ENCODE measurements at regions not wholly inside any gene's neighbourhood (a gene's known extent, or its start where the extent isn't known, plus 50 kb on each side); places are given as distances from the start of the nearest gene placed in this dataset.

DNA sequence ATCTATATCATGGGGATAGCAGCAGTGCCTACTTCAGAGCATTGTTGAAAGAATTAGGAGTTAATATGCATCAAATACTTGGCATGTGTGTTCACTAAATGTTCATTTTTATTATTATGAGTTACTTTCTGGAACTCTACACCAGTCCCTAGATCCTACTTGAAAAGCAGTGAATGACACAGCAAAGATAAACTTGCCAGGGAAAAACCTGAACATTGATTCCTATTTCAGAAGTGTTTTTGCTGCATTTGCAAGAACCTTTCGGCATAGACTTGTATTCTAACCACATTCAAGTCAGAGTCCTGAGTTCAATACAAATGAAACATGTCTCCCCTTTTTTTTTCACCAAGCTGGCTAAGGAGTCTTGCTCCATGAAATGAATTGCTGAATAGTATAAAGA lies 187.4 kb upstream of the TAB2 start:
- Histone ChIP-seq H3F3A (ENCODE audit: insufficient read depth, low read length) (no peaks in the 10 kb centered on the region), H2AFZ (ENCODE audit: low read length) (no peak overlapping the region), H3K4me3 (ENCODE audit: low read depth, low read length, poor library complexity, severe bottlenecking) (no peak overlapping the region), H4K20me1 (ENCODE audit: insufficient read depth, low read length) (no peaks in the 10 kb centered on the region), H3K79me2 (ENCODE audit: insufficient read depth, low read length) (no peaks in the 10 kb centered on the region), H3K9ac (ENCODE audit: low read length) (no peak overlapping the region), H3K27me3 (ENCODE audit: insufficient read depth, low read length) (no peaks in the 10 kb centered on the region), H3K27ac (ENCODE audit: low read depth, low read length, poor library complexity, severe bottlenecking) (no peak overlapping the region), H3K4me2 (ENCODE audit: low read length) (no peak overlapping the region), H3K9me2 (ENCODE audit: low read depth, low read length) (no peaks in the 10 kb centered on the region), H3K36me3 (ENCODE audit: insufficient read depth, low read length) (no peaks in the 10 kb centered on the region), H3K4me1 (ENCODE audit: insufficient read depth, low read length, severe bottlenecking) (no peaks in the 10 kb centered on the region), H3K9me3 (ENCODE audit: low read length) (no peaks in the 10 kb centered on the region)
- no peak for TF ChIP-seq EZH2 (IDR thresholded peaks at IDR 0.05; ENCODE audit: borderline replicate concordance, low read length)
- TF ChIP-seq, protein P1, sequence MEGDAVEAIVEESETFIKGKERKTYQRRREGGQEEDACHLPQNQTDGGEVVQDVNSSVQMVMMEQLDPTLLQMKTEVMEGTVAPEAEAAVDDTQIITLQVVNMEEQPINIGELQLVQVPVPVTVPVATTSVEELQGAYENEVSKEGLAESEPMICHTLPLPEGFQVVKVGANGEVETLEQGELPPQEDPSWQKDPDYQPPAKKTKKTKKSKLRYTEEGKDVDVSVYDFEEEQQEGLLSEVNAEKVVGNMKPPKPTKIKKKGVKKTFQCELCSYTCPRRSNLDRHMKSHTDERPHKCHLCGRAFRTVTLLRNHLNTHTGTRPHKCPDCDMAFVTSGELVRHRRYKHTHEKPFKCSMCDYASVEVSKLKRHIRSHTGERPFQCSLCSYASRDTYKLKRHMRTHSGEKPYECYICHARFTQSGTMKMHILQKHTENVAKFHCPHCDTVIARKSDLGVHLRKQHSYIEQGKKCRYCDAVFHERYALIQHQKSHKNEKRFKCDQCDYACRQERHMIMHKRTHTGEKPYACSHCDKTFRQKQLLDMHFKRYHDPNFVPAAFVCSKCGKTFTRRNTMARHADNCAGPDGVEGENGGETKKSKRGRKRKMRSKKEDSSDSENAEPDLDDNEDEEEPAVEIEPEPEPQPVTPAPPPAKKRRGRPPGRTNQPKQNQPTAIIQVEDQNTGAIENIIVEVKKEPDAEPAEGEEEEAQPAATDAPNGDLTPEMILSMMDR (IDR thresholded peaks at IDR 0.05; ENCODE audit: low read length): no peak

DNA sequence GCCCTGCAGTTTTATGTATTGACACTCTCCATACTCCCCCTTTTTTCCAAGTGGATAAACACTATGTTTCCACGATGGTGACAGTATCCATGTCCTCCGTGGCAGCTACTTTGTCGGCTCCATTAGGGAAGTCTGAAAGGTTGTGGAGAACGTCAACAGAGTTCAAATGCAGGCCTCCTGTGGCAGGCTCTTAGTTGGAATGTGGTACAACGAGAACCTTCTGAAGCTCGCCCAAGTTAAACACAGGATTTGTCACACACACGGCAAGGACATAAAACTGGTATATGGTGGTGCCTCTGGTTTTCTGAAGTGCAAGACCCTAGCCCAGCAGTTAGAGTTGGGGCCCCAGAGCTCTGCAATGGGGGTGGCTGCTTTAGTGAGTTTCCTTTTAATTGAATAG lies 187.0 kb upstream of the TAB2 start:
- Histone ChIP-seq H3K79me2 (ENCODE audit: insufficient read depth, low read length) (no peaks in the 10 kb centered on the region), H3F3A (ENCODE audit: insufficient read depth, low read length) (no peaks in the 10 kb centered on the region), H4K20me1 (ENCODE audit: insufficient read depth, low read length) (no peaks in the 10 kb centered on the region), H3K4me1 (ENCODE audit: insufficient read depth, low read length, severe bottlenecking) (no peaks in the 10 kb centered on the region), H3K36me3 (ENCODE audit: insufficient read depth, low read length) (no peaks in the 10 kb centered on the region), H2AFZ (ENCODE audit: low read length) (no peak overlapping the region), H3K4me3 (ENCODE audit: low read depth, low read length, poor library complexity, severe bottlenecking) (no peak overlapping the region), H3K9me2 (ENCODE audit: low read depth, low read length) (no peaks in the 10 kb centered on the region), H3K27ac (ENCODE audit: low read depth, low read length, poor library complexity, severe bottlenecking) (no peak overlapping the region), H3K9me3 (ENCODE audit: low read length) (no peaks in the 10 kb centered on the region), H3K9ac (ENCODE audit: low read length) (no peak overlapping the region), H3K27me3 (ENCODE audit: insufficient read depth, low read length) (no peaks in the 10 kb centered on the region), H3K4me2 (ENCODE audit: low read length) (no peak overlapping the region)
- TF ChIP-seq, protein P1 (IDR thresholded peaks at IDR 0.05; ENCODE audit: low read length): no peak
- TF ChIP-seq EZH2 (IDR thresholded peaks at IDR 0.05; ENCODE audit: borderline replicate concordance, low read length): no peak

DNA sequence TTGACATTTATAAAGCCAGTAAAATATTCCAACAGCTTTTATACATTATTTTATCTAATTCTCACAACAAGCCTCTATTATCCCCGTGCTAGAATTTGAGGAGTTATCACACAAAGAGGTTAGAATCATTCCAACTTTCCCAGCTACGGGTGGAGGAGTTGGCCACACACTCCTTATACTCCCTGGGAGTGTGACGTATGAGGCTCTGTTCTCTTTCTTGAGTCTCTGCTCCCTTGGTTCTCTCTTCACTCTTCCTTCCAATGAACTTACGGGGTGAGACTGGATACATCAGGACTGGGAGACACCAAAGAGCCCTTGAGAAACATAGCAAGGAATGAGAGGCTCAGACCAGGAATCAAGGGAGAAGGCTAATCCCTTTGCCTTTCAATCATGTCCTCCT lies 185.6 kb upstream of the TAB2 start:
- H3K4me1 ChIP-seq (ENCODE audit: insufficient read depth, low read length, severe bottlenecking): no peaks in the 10 kb centered on the region
- no peaks in the 10 kb centered on the region for H3K27me3 ChIP-seq (ENCODE audit: insufficient read depth, low read length)
- no peaks in the 10 kb centered on the region for H3K9me2 ChIP-seq (ENCODE audit: low read depth, low read length)
- no peak overlapping the region for H3K4me2 ChIP-seq (ENCODE audit: low read length)
- H3K4me3 ChIP-seq (ENCODE audit: low read depth, low read length, poor library complexity, severe bottlenecking): no peak overlapping the region
- no peak overlapping the region for H2AFZ ChIP-seq (ENCODE audit: low read length)
- no peaks in the 10 kb centered on the region for H3K9me3 ChIP-seq (ENCODE audit: low read length)
- no peak overlapping the region for H3K9ac ChIP-seq (ENCODE audit: low read length)
- H3F3A ChIP-seq (ENCODE audit: insufficient read depth, low read length): no peaks in the 10 kb centered on the region
- H3K36me3 ChIP-seq (ENCODE audit: insufficient read depth, low read length): no peaks in the 10 kb centered on the region
- no peaks in the 10 kb centered on the region for H4K20me1 ChIP-seq (ENCODE audit: insufficient read depth, low read length)
- H3K79me2 ChIP-seq (ENCODE audit: insufficient read depth, low read length): no peaks in the 10 kb centered on the region
- no peak overlapping the region for H3K27ac ChIP-seq (ENCODE audit: low read depth, low read length, poor library complexity, severe bottlenecking)
- TF ChIP-seq, protein P1 (IDR thresholded peaks at IDR 0.05; ENCODE audit: low read length): no peak
- no peak for TF ChIP-seq EZH2 (IDR thresholded peaks at IDR 0.05; ENCODE audit: borderline replicate concordance, low read length)
